Activated naive CD4-positive, alpha-beta T cell treated with anti-CD3 and anti-CD28 coated beads, Interleukin-2, amount 10 ng/mL, durations not matched to agents 7 days and 5 days (primary cell): ENCODE measurements at regions not wholly inside any gene's neighbourhood (a gene's known extent, or its start where the extent isn't known, plus 50 kb on each side); places are given as distances from the start of the nearest gene placed in this dataset.
"Not testable (repeated sequence)": the region's sequence is repeated elsewhere in the genome, so short reads cannot be mapped to it uniquely, and the experiment has no call there.

Experiments used
- CTCF ChIA-PET: fragments of 350-600 bp; sonication (Branson Sonifier 250); formaldehyde crosslinking; loops from one replicate; lab custom pipeline; 2021; ENCODE audit warnings: antibody characterized with exemption; lab: Charles Lee
- DNase-seq: peaks from one replicate; pipeline ENCODE4 v3.0.0-alpha.2; 2020
- H3K27ac Mint-ChIP-seq: one replicate; pipeline ENCODE4 v1.8.0; 2021; ENCODE audit warnings: mild to moderate bottlenecking, moderate library complexity, mixed read lengths
- H3K27me3 Mint-ChIP-seq: one replicate; pipeline ENCODE4 v1.8.0; 2021; ENCODE audit warnings: mild to moderate bottlenecking, mixed read lengths
- H3K36me3 Mint-ChIP-seq: one replicate; pipeline ENCODE4 v1.8.0; 2021; ENCODE audit warnings: mixed read lengths
- H3K4me1 Mint-ChIP-seq: one replicate; pipeline ENCODE4 v1.8.0; 2021; ENCODE audit warnings: mixed read lengths
- H3K4me3 Mint-ChIP-seq: one replicate; pipeline ENCODE4 v1.8.0; 2021; ENCODE audit warnings: mild to moderate bottlenecking, moderate library complexity, mixed read lengths
- H3K9me3 Mint-ChIP-seq: one replicate; pipeline ENCODE4 v1.8.0; 2021; ENCODE audit warnings: mixed read lengths

DNA sequence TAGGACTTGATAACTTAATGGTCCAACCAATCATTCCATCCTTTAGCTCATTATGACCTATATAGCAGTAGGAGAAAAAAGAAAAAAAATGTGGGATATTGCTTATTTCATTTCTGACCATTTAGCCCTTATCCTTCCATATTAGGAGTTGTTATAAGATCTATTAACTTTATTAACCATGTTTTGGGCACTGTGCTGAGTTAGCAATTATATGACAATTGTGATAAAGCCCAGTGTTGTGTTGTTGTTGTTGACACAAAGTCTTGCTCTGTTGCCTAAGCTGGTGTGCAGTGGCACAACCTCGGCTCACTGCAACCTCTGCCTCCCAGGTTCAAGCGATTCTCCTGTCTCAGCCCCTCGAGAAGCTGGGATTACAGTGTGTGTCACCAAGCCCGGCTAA, 569.7 kb upstream of the FOXG1 start:
- no peaks in the 10 kb centered on the region for H3K4me1 Mint-ChIP-seq
- no peak for DNase-seq
- H3K36me3 Mint-ChIP-seq, result no peaks in the 10 kb centered on the region
- no peak overlapping the region for H3K4me3 Mint-ChIP-seq
- no peak overlapping the region for H3K27ac Mint-ChIP-seq
- H3K27me3 Mint-ChIP-seq, result no peaks in the 10 kb centered on the region
- CTCF ChIA-PET, result no interaction called here
- H3K9me3 Mint-ChIP-seq, result peaks cover 2% of the 10 kb centered on the region

DNA sequence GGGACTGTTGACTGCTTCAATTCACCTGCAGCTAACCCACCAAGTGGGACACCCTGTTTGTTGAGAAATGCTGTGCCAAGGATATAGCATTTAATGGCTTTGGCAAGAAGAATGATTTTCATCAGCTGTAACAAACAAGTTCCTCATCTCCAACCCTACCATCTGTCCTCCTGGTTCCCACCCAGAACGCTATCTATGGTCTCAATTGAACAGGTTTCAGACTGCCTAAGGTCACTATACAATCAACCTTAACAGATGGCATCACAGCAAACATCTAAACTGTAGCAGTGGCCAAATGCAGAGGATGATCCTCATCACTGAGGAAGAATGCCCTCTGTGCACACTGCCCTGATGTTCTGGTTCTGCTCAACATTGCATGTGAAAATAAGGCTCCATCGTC, 546.2 kb upstream of the FOXG1 start:
- CTCF ChIA-PET, result no interaction called here
- Mint-ChIP-seq H3K36me3 (no peaks in the 10 kb centered on the region), H3K4me1 (no peaks in the 10 kb centered on the region), H3K4me3 (no peak overlapping the region), H3K27me3 (no peaks in the 10 kb centered on the region), H3K9me3 (peaks cover 7% of the 10 kb centered on the region), H3K27ac (no peak overlapping the region)
- DNase-seq, result no peak

DNA sequence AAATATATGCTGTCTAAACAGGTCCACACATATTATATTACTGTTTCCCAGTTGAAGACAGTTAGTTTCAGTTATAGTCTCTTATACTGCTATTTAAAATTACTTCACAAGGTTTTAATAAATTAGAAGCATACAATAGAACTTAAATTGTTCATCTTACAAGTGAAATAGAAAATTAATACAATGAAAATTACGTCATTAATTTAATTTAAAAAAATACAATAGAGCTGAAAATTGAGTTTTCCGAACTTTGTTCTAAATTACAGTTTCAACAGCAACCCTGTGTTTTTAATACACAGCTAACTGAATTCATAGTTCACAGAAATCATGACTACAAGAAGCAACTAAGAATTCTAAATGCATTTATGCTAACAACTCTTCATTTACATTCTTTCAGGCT, 525.7 kb upstream of the FOXG1 start:
- no peaks in the 10 kb centered on the region for H3K36me3 Mint-ChIP-seq

DNA sequence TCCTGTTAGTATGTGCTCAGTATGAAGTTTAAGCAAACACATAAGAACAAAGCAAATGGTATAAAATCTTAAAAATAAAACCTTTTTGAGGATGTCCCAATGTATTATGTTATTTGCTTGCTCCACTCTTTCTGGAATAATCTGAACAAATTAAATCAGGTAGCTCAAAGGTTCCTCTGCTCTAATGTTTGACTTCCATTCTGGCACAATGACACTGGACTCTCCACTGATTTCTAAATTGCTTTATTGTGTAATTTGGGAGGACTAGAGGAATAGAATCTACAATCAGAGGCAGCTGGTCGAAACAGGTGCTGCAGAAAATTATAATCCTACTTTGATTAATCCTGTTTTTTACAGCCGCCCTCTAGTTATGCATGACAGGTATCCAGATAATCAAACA, 523.7 kb upstream of the FOXG1 start:
- Mint-ChIP-seq H3K4me3 (no peak overlapping the region), H3K27me3 (no peaks in the 10 kb centered on the region), H3K4me1 (no peaks in the 10 kb centered on the region), H3K36me3 (no peaks in the 10 kb centered on the region), H3K27ac (no peak overlapping the region), H3K9me3 (peaks cover 16% of the 10 kb centered on the region)
- CTCF ChIA-PET, result no interaction called here
- no peak for DNase-seq

More for the DNA sequence above, 525.7 kb upstream of the FOXG1 start:
- no peaks in the 10 kb centered on the region for H3K27me3 Mint-ChIP-seq
- DNase-seq, result no peak
- H3K9me3 Mint-ChIP-seq, result peaks cover 15% of the 10 kb centered on the region
- H3K4me3 Mint-ChIP-seq, result no peak overlapping the region
- no peak overlapping the region for H3K27ac Mint-ChIP-seq
- no peaks in the 10 kb centered on the region for H3K4me1 Mint-ChIP-seq
- CTCF ChIA-PET, result no interaction called here

DNA sequence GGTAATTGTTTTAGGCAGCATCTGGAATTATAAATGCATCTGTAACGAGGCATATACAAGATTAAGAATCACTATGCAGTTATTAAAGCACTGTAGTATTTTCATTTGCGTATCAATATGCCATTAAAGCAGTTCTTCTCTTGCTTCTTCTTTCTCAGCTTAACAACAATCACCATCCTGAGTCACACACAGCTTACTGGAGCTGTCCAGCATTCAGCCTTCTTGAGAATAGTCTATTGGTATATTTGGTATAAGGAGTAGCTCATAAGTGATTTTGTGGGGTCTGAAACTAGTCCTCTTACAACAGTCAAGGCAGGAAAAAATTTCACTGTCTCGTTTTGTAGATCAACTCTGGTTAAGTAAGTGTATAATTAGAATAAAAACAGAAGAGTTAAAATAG, 523.0 kb upstream of the FOXG1 start:
- no peaks in the 10 kb centered on the region for H3K36me3 Mint-ChIP-seq

DNA sequence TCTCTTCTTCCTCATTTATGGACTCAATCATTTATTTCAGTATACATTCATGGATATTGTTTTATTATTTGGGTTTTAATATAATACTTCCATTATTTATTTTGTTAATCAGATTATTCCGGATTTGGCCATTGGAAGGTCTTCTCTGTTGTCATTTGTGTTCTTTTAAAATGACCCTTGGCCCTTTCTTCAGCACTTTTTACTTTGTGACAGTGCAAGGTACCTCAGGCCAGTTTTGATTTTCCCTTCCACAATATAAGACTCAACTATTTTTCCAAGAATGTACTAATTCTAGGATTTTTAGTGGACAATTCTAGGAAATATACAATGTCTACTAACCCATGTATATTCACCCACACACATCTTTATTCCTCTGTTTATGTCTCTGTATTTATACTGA, 521.4 kb upstream of the FOXG1 start:
- Mint-ChIP-seq H3K4me3 (no peak overlapping the region), H3K36me3 (no peaks in the 10 kb centered on the region), H3K4me1 (no peaks in the 10 kb centered on the region), H3K9me3 (peaks cover 23% of the 10 kb centered on the region), H3K27ac (no peak overlapping the region), H3K27me3 (no peaks in the 10 kb centered on the region)
- no peak for DNase-seq
- CTCF ChIA-PET, result no interaction called here

More for the DNA sequence above, 523.0 kb upstream of the FOXG1 start:
- Mint-ChIP-seq H3K4me3 (no peak overlapping the region), H3K4me1 (no peaks in the 10 kb centered on the region), H3K9me3 (peaks cover 21% of the 10 kb centered on the region), H3K27ac (no peak overlapping the region), H3K27me3 (no peaks in the 10 kb centered on the region)
- CTCF ChIA-PET, result no interaction called here
- DNase-seq, result no peak

DNA sequence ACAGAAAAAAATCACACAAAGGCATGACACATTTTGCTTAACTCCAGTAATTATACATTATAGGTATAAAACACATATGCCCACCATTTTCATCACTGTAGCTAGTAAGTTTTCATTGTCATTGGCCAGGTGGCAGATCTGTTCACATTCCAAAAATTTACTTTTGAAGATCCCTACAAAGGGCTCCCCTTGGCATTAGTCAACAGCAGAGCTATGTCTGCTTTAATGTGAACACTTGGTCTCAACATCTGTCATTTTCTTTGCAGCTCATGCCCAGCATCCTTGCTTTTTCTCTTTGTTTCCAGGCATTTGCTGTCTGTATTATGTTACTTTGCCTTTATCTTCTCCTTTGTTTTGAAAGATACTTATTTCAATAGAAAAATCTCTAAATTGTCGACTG, 519.1 kb upstream of the FOXG1 start:
- CTCF ChIA-PET, result no interaction called here
- Mint-ChIP-seq H3K4me3 (no peak overlapping the region), H3K4me1 (no peaks in the 10 kb centered on the region), H3K27ac (no peak overlapping the region), H3K9me3 (peaks cover 33% of the 10 kb centered on the region), H3K36me3 (no peaks in the 10 kb centered on the region), H3K27me3 (no peaks in the 10 kb centered on the region)
- DNase-seq, result no peak

DNA sequence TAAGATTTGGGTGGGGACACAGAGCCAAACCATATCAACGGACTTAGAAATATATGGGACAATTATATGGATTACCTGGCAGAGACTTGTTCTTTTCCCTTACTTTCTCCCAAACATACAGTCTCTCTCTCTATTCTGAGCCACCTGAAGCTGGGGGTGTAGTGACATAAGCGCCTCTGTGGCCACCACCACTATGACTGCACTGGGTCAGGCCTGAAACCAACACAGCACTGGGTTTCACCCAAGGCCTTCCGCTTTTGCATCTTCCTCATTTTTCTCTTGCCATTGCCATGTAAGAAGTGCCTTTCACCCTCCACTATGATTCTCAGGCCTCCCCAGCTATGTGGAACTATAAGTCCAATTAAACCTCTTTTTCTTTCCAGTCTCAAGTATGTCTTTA, 514.5 kb upstream of the FOXG1 start:
- H3K27me3 Mint-ChIP-seq, H3K4me3 Mint-ChIP-seq, H3K36me3 Mint-ChIP-seq, DNase-seq, H3K4me1 Mint-ChIP-seq, H3K27ac Mint-ChIP-seq, CTCF ChIA-PET: not testable (repeated sequence)
- H3K9me3 Mint-ChIP-seq, result peaks cover 42% of the 10 kb centered on the region

DNA sequence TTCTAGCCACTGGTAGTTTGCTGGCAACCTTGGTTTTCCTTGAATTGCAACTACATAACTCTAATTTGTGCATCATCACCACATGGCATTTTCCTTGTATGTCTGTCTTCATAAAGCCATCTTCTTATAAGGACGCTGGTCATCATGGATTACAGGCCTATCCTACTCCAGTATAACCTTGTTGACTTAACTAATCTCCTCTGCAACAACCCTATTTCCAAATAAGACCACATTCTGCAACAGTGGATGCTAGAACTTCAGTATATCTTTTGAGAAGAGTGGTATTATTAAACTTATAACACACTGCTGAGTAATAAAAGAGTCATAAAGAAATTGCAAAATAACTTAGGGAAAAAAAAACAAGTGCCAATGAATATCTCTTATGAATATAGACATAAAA, 511.8 kb upstream of the FOXG1 start:
- no peaks in the 10 kb centered on the region for H3K4me1 Mint-ChIP-seq
- CTCF ChIA-PET, result no interaction called here
- DNase-seq, result no peak
- no peak overlapping the region for H3K27ac Mint-ChIP-seq
- H3K36me3 Mint-ChIP-seq, result no peaks in the 10 kb centered on the region
- H3K9me3 Mint-ChIP-seq, result peaks cover 30% of the 10 kb centered on the region
- no peaks in the 10 kb centered on the region for H3K27me3 Mint-ChIP-seq
- H3K4me3 Mint-ChIP-seq, result no peak overlapping the region

DNA sequence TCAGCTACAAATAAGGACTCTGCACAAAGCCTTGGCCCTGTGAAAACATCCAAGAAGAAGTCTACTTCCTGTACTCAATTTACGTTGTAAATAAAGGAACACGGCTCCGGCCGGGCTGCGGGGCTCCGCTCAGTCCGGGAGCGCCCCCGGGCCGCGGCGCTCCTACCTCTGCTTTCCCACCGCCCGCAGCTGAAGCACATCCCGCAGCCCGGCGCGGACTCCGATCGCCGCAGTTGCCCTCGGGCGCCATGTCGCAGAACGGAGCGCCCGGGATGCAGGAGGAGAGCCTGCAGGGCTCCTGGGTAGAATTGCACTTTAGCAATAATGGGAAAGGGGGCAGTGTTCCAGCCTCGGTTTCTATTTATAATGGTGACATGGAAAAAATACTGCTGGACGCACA, 502.3 kb upstream of the FOXG1 start:
- no peak for DNase-seq

DNA sequence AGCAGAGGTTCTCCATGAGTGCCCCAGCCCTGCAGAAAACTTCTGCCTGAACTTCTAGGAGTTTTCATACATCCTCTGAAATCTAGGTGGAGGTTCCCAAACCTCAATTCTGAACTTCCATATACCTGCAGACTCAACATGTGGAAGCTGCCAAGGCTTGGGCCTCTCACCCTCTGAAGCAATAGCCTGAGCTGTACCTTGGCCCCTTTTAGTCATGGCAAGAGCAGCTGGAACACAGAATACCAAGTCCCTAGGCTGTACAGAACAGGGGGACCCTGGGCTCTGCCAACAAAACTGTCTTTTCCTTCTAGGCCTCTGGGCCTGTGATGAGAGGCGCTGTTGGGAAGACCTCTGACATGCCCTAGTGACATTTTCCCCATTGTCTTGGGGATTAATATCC, 494.3 kb upstream of the FOXG1 start:
- DNase-seq, result no peak
- H3K27me3 Mint-ChIP-seq, result no peaks in the 10 kb centered on the region
- H3K27ac Mint-ChIP-seq, result no peak overlapping the region
- peaks cover 25% of the 10 kb centered on the region for H3K9me3 Mint-ChIP-seq
- H3K36me3 Mint-ChIP-seq, result no peaks in the 10 kb centered on the region
- H3K4me1 Mint-ChIP-seq, result no peaks in the 10 kb centered on the region
- no peak overlapping the region for H3K4me3 Mint-ChIP-seq
- CTCF ChIA-PET, result no interaction called here

More for the DNA sequence above, 502.3 kb upstream of the FOXG1 start:
- H3K4me3 Mint-ChIP-seq, result no peak overlapping the region
- no peaks in the 10 kb centered on the region for H3K4me1 Mint-ChIP-seq
- CTCF ChIA-PET, result no interaction called here
- no peaks in the 10 kb centered on the region for H3K36me3 Mint-ChIP-seq
- no peaks in the 10 kb centered on the region for H3K27me3 Mint-ChIP-seq
- no peak overlapping the region for H3K27ac Mint-ChIP-seq
- peaks cover 32% of the 10 kb centered on the region for H3K9me3 Mint-ChIP-seq

DNA sequence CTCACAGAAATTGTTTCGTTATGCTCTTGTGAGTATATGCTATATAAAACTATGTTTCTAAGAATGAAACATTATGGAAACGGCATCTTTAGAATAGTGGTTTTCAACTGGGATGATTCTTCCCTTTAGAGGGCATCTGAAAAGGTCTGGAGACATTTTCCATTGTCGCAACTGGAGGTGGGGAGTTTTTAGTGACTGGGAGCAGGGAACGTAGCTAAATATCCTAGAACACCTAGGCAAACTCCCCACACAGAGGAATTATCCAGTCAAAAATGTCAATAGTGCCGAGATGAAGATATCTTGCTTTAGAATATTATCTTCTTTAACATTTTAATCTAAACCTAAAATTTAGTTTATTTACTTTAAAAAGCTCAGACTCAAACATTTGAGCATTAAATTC, 486.1 kb upstream of the FOXG1 start:
- Mint-ChIP-seq H3K36me3 (no peaks in the 10 kb centered on the region), H3K27me3 (no peaks in the 10 kb centered on the region), H3K9me3 (peaks cover 2% of the 10 kb centered on the region), H3K27ac (no peak overlapping the region), H3K4me1 (no peaks in the 10 kb centered on the region), H3K4me3 (no peak overlapping the region)
- no peak for DNase-seq
- CTCF ChIA-PET, result no interaction called here

DNA sequence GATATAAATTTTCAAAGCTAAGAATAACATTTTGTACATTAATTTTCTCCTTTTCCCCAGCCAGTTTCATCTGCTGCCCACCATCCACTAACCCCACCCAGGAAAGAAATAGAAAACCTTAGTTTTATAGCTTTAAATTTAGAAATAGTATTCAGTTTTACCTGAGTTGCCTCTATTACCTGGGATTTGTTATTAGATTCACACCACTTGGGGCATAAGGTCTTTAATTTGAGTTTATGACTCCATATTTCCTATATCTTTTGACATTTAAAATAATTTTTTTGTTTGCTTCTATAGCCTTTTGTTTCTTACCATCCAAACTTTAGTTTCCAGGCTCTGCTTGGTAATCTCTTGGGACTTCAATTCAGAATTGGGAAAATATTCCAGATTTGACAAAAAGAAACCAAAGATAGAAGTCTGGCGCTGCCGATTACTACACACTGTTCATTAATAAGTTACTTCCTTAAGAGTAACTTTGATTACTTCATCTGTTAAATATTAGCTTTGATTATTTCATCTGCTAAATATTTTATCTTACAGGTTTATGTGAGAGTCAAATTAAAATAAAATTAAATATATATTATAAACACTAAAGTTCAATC, 485.5 kb upstream of the FOXG1 start:
- no peak overlapping the region for H3K4me3 Mint-ChIP-seq
- no peak overlapping the region for H3K27ac Mint-ChIP-seq
- H3K27me3 Mint-ChIP-seq, result no peaks in the 10 kb centered on the region
- no peaks in the 10 kb centered on the region for H3K4me1 Mint-ChIP-seq
- H3K9me3 Mint-ChIP-seq, result peaks cover 2% of the 10 kb centered on the region
- CTCF ChIA-PET, result no interaction called here
- no peaks in the 10 kb centered on the region for H3K36me3 Mint-ChIP-seq
- DNase-seq, result no peak

DNA sequence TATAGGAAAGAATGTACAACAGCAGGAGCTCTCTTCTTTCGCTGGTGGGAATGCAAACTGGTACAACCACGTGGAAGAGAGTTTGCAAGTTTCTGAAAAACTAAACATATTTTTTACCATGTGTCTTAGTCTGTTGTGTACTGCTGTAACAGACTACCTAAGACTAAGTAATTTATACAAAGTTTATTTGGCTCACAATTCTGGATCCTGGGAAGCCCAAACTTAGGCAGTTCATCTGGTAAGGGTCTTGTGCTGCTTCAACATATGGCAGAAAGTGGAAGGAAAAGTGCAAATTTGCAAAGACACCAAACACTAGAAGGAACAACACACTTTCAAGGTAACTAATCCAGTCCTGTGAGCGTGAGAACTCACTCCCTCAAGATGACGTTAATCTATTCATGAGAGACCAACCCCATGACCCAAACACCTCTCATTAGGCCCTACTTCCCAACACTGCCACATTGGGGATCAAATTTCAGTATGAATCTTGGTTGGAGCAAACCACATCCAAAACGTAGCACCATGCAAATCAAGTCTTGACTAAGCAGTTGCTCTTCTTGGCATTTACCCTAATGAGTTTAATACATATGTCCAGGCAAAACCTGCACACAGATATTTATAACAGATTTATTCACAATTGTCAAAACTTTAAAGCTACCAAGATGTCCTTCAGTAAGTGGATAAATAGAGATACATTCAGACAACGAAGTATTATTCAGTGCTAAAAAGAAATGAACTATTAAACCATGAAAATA, 481.9 kb upstream of the FOXG1 start:
- Mint-ChIP-seq H3K9me3 (no peaks in the 10 kb centered on the region), H3K36me3 (no peaks in the 10 kb centered on the region), H3K27ac (no peak overlapping the region), H3K4me3 (no peak overlapping the region), H3K27me3 (no peaks in the 10 kb centered on the region), H3K4me1 (no peaks in the 10 kb centered on the region)
- CTCF ChIA-PET, result no interaction called here
- DNase-seq, result no peak

DNA sequence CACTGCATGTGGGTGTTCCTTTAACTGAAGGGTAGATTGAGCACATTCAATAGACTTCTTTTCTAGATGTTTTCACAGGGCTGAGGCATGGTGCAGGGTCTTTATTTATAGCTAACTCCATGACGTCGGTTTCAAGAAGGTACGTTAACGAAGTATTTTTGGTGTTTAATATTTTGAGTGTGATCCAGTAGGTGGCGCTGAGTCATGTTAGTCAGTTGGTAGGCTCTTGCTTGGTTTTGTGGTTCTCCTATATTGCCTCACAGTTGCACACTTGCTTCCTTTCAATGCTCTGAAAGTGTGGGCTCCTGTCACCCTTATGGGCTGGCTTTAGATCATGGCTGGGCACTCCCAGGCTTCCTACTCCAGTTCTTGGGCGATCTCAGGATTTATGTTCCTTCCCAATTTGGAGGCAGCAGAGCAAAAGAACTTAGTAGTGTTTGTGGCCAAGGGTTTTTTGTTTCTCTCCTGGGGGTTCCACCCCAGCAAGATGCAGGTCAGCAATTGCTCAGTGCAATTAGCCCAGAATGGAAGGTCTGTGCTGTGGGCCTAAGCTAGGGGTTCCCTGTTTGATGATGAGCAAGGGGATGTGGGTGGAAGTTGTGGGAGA, 471.6 kb upstream of the FOXG1 start:
- Mint-ChIP-seq H3K4me3 (no peak overlapping the region), H3K4me1 (no peaks in the 10 kb centered on the region), H3K27ac (no peak overlapping the region), H3K36me3 (no peaks in the 10 kb centered on the region), H3K9me3 (peaks cover 49% of the 10 kb centered on the region), H3K27me3 (no peaks in the 10 kb centered on the region)
- DNase-seq, result no peak
- CTCF ChIA-PET, result no interaction called here
